Peyer's patch (tissue), 4 donors: ENCODE measurements at regions not wholly inside any gene's neighbourhood (a gene's known extent, or its start where the extent isn't known, plus 50 kb on each side); places are given as distances from the start of the nearest gene placed in this dataset.

ENCODE experiments used
- DNase-seq, 3 donors: peaks; one replicate each; pipeline ENCODE4 v3.0.0-alpha.2; 2017 to 2019
- H3K27ac ChIP-seq, 4 donors: fragments of 200-600 bp; sonication (generic); one replicate each; pipeline ENCODE4 v1.5.1; 2016 to 2019
- H3K27me3 ChIP-seq, 2 donors: fragments of 200-600 bp; sonication (generic); one replicate each; pipeline ENCODE4 v1.5.1; 2019
- H3K36me3 ChIP-seq, 3 donors: fragments of 200-600 bp; sonication (generic); one replicate each; pipeline ENCODE4 v1.5.1; 2016 to 2019
- H3K4me1 ChIP-seq, 4 donors: fragments of 200-600 bp; sonication (generic); one replicate each; pipeline ENCODE4 v1.5.1; 2016 to 2019
- H3K4me3 ChIP-seq, 4 donors: fragments of 200-600 bp; sonication (generic); 1 replicate in 3 of 4; 2 replicates in 1 of 4; pipeline ENCODE4 v1.5.1; 2016 to 2019; ENCODE audit warnings: mild to moderate bottlenecking in 1 of 4
- H3K9me3 ChIP-seq, 4 donors: fragments of 200-600 bp; sonication (generic); one replicate each; pipeline ENCODE4 v1.5.1; 2016 to 2019; ENCODE audit warnings: mild to moderate bottlenecking in 1 of 4
- POLR2A ChIP-seq, 2 donors: fragments of 450-650 bp; IDR thresholded peaks; one replicate each; pipeline ENCODE4 v1.5.1; 2017; ENCODE audit warnings: antibody characterized with exemption in 2 of 2, mild to moderate bottlenecking in 2 of 2, moderate library complexity in 2 of 2
- TF ChIP-seq, protein P1 (sequence below), 6 experiments: fragments of 450-650 bp in 4 of 6; fragments of 200-600 bp in 2 of 6; sonication (generic) in 1 of 6; IDR thresholded peaks; one replicate each; pipeline ENCODE4 v1.5.1; 2017 to 2019; ENCODE audit warnings: antibody characterized with exemption in 6 of 6, mild to moderate bottlenecking in 3 of 6, moderate library complexity in 1 of 6

DNA sequence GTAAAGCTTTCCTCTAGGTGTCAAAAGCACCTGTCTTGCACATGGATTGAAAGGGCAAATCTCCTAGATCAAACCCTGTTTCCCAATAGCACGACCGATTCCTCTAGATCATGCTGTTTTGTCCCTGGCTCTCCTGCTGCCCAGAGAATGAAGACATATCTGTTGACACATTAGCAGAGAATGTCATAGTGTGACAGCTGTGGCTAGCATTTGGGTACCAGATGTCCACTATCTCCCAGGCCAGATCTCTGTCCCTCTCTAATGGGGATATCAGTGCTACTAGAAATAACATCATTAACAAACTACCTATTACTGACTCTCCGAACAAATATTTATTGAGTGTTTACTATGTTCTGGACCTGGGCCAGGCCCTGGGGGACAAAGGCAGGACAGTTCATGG lies 72.4 kb upstream of the ISX start:
- Histone ChIP-seq H3K9me3 (no peaks in the 10 kb centered on the region), H3K36me3 (no peaks in the 10 kb centered on the region), H3K27ac (no peak overlapping the region), H3K4me1 (no peaks in the 10 kb centered on the region), H3K4me3 (no peak overlapping the region), H3K27me3 (no peaks in the 10 kb centered on the region)
- TF ChIP-seq, protein P1, sequence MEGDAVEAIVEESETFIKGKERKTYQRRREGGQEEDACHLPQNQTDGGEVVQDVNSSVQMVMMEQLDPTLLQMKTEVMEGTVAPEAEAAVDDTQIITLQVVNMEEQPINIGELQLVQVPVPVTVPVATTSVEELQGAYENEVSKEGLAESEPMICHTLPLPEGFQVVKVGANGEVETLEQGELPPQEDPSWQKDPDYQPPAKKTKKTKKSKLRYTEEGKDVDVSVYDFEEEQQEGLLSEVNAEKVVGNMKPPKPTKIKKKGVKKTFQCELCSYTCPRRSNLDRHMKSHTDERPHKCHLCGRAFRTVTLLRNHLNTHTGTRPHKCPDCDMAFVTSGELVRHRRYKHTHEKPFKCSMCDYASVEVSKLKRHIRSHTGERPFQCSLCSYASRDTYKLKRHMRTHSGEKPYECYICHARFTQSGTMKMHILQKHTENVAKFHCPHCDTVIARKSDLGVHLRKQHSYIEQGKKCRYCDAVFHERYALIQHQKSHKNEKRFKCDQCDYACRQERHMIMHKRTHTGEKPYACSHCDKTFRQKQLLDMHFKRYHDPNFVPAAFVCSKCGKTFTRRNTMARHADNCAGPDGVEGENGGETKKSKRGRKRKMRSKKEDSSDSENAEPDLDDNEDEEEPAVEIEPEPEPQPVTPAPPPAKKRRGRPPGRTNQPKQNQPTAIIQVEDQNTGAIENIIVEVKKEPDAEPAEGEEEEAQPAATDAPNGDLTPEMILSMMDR (IDR thresholded peaks at IDR 0.05) = no peak
- no peak for TF ChIP-seq POLR2A (IDR thresholded peaks at IDR 0.05)
- DNase-seq = no peak

DNA sequence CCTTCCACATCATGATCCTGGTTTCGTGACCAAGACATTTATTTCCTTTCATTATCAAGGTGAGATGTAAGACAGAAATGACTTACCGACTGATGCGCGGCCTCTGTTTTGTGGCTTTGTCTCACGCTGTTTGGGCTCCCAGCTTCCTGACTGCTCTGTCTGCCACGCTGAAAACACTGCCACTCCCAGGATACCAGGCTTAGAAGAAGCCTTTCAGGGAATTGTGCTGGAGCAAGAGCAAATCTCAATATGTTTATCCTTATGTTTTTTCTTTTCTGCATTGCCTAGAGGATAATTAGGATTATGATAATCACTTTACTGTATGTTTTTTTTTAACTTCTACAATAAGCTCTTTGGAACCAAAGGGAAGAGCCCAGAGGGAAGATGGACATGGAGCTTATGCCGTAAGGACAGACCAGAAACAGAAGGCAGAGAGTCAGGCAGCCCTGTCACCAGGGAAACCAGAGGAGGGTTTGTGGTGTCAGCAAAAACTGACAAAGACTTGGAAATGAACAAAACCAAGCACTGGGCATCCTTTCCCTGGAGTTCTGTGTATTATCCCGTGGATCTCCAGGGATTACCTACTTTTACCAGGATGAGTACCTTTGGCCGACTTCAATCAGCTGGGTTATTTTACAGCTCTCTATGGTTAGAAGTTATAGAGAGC lies 68.2 kb upstream of the ISX start:
- H3K27me3 ChIP-seq = no peaks in the 10 kb centered on the region
- H3K4me3 ChIP-seq = no peak overlapping the region
- no peaks in the 10 kb centered on the region for H3K36me3 ChIP-seq
- no peak for TF ChIP-seq POLR2A (IDR thresholded peaks at IDR 0.05)
- TF ChIP-seq, protein P1 (IDR thresholded peaks at IDR 0.05) = no peak
- no peaks in the 10 kb centered on the region for H3K9me3 ChIP-seq
- DNase-seq = no peak
- H3K27ac ChIP-seq = no peak overlapping the region
- no peaks in the 10 kb centered on the region for H3K4me1 ChIP-seq

DNA sequence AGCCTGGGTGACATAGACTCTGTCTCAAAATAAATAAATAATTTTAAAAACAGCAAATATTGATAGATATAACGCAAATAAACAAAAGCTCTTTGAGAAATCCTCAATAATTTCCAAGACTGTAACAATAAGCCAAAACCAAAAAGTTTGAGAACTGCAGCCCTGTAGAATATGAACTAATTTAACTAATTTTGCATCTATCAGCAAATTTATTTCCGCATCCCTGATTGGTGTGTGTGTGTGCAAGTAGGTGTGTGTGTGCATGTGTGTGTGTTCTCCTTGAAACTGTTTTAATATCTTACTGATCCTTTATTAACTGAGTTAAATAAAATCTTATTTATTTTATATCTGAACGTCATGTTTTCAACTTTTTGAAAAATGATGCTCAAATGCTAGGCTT lies 67.0 kb upstream of the ISX start:
- Histone ChIP-seq H3K4me3 (no peak overlapping the region), H3K27ac (no peak overlapping the region), H3K27me3 (no peaks in the 10 kb centered on the region), H3K9me3 (no peaks in the 10 kb centered on the region), H3K36me3 (no peaks in the 10 kb centered on the region), H3K4me1 (no peaks in the 10 kb centered on the region)
- TF ChIP-seq, protein P1 (IDR thresholded peaks at IDR 0.05) = no peak
- no peak for TF ChIP-seq POLR2A (IDR thresholded peaks at IDR 0.05)
- DNase-seq = no peak

DNA sequence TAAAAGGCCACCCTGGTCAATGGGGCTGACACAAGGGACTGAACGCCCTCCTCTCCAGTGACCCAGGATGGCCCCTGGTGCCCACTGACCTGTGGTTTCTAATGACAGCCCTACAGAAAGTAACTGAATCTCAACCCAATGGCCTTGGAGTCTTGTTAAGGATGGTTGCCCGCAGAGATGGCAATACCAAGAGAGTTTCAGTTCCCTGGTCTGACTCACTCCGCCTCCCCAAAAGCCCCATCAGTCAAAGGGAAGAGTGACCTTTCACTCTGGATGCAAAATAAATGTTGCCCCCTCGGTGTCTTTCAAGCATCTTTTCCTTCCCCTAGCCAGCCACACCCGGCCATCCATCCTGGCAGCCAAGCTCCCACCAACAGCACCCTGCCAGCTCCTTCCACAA lies 57.7 kb upstream of the ISX start:
- TF ChIP-seq, protein P1 (IDR thresholded peaks at IDR 0.05) = no peak
- no peak for TF ChIP-seq POLR2A (IDR thresholded peaks at IDR 0.05)
- no peak overlapping the region for H3K27ac ChIP-seq

DNA sequence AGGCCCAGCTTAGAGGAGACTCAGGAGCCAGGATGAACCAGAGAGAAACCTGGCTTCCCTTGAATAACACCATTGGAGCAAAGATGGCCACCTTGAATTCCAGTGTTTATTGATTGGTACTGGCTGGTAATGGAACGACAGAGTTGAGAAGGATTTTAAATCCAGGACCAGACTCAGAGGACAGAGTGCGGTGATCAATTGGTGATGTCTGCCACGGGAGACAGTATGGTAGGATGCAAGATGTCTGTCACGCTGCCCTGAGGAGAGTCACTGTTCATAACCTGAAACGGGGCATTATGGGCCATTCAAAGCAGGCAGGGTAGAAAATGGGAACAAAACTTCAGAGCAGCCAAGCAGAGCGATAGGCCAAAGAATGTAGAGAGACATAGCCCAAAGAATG lies 55.4 kb upstream of the ISX start:
- TF ChIP-seq POLR2A (IDR thresholded peaks at IDR 0.05) = no peak
- TF ChIP-seq, protein P1 (IDR thresholded peaks at IDR 0.05) = no peak
- no peak overlapping the region for H3K4me3 ChIP-seq
- no peaks in the 10 kb centered on the region for H3K9me3 ChIP-seq
- H3K4me1 ChIP-seq = no peaks in the 10 kb centered on the region
- H3K36me3 ChIP-seq = no peaks in the 10 kb centered on the region
- no peaks in the 10 kb centered on the region for H3K27me3 ChIP-seq
- no peak overlapping the region for H3K27ac ChIP-seq
- DNase-seq = no peak

More for the DNA sequence above, 57.7 kb upstream of the ISX start:
- no peak for DNase-seq
- Histone ChIP-seq H3K4me1 (no peaks in the 10 kb centered on the region), H3K27me3 (no peaks in the 10 kb centered on the region), H3K36me3 (no peaks in the 10 kb centered on the region), H3K4me3 (no peak overlapping the region), H3K9me3 (no peaks in the 10 kb centered on the region)

DNA sequence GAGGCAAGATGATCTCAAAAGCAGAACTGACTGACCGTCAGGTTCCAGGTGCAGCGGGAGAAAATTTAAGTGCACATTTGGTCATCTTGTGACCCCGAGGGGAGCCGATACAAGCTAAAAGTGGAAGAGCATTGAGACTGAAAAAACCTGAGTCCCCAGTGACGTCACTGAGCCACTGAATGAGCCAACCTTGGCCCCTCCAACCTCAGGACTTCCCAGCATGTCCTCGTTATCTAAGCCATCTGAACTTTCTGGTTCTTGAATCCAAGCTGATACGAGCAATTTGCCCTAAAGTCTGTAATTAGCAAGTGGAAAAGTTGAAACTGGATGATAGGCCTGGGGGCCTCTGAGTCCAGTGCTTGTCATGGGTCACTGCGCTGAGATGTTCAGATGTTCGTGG lies 51.1 kb upstream of the ISX start:
- no peaks in the 10 kb centered on the region for H3K4me1 ChIP-seq
- H3K9me3 ChIP-seq = no peaks in the 10 kb centered on the region
- no peaks in the 10 kb centered on the region for H3K27me3 ChIP-seq
- TF ChIP-seq POLR2A (IDR thresholded peaks at IDR 0.05) = no peak
- TF ChIP-seq, protein P1 (IDR thresholded peaks at IDR 0.05) = no peak
- no peaks in the 10 kb centered on the region for H3K36me3 ChIP-seq
- H3K27ac ChIP-seq = no peak overlapping the region
- no peak overlapping the region for H3K4me3 ChIP-seq
- no peak for DNase-seq
